Right cardiac atrium (tissue), 5 donors: ENCODE measurements at regions not wholly inside any gene's neighbourhood (a gene's known extent, or its start where the extent isn't known, plus 50 kb on each side); places are given as distances from the start of the nearest gene placed in this dataset.

Source experiments
- ATAC-seq, 2 donors: fragments of 200-7000 bp; cut with Tn5 transposase; one replicate each; pipeline versions ENCODE4 v1.8.0 to v1.9.1; 2020; ENCODE audit warnings: moderate library complexity in 2 of 2, mild to moderate bottlenecking in 1 of 2
- DNase-seq, 3 donors: peaks; one replicate each; pipeline ENCODE4 v3.0.0-alpha.2; 2020
- H3K27ac ChIP-seq: one replicate; pipeline ENCODE4 v1.5.1; 2013; ENCODE audit warnings: mild to moderate bottlenecking, low read length, control low read depth, moderate library complexity
- H3K27me3 ChIP-seq: one replicate; pipeline ENCODE4 v1.6.1; 2013; ENCODE audit not compliant: control insufficient read depth, insufficient read depth
- H3K4me1 ChIP-seq: one replicate; pipeline ENCODE4 v1.6.1; 2013; ENCODE audit warnings: low read length; ENCODE audit not compliant: control insufficient read depth, insufficient read depth
- H3K4me3 ChIP-seq: one replicate; pipeline ENCODE4 v1.5.1; 2013; ENCODE audit warnings: low read length, control low read depth
- H3K9me3 ChIP-seq: one replicate; pipeline ENCODE4 v1.6.1; 2013; ENCODE audit warnings: low read length; ENCODE audit not compliant: control insufficient read depth
- WGBS: extraction: QIAGEN DNeasy Blood & Tissue Kit; methylation state at CpG from one replicate; pipeline ENCODE4 v1.1.7; 2013; 5-methylcytosine and 5-hydroxymethylcytosine counted together
- intact Hi-C, 4 donors: fragments of 100-400 bp; cut with DNase I; formaldehyde crosslinking; loops; one replicate each; pipeline versions ENCODE4 v1.11.0 to v1.14.0; 2022 to 2023
- donor health status: healthy with polysubstance abuse.
- donor health status: DM: no; HTN: yes; CAD: no.
- donor health status: DM: no; HTN: no; CAD: no.
- donor health status: DM: no; HTN: yes; CAD: no; lungs with severe emphysema.
- donor health status: DM: yes; HTN: yes; CAD: no.

- 75% methylated on average over 16 of the region's 16 CpGs for WGBS
- peak in 1 of 2 donors; percentile 41 for ATAC-seq
These were observed 152.9 kb downstream of the SNX19 start for GRCh38 chr11:130763087-130763980.

GRCh38 chr11:130765406-130765805, 150.9 kb downstream of the SNX19 start:
- no peak for ATAC-seq
- Histone ChIP-seq H3K4me3 (no peak overlapping the region), H3K27ac (no peak overlapping the region), H3K9me3 (no peaks in the 10 kb centered on the region), H3K27me3 (no peaks in the 10 kb centered on the region), H3K4me1 (no peaks in the 10 kb centered on the region)
- 82% methylated on average over 8 of the region's 8 CpGs for WGBS
- DNase-seq: no peak
- intact Hi-C loops: no loop called here

More at GRCh38 chr11:130763087-130763980, 152.9 kb downstream of the SNX19 start:
- no peak overlapping the region for H3K27ac ChIP-seq
- no peaks in the 10 kb centered on the region for H3K9me3 ChIP-seq
- H3K27me3 ChIP-seq: no peaks in the 10 kb centered on the region
- H3K4me1 ChIP-seq: no peaks in the 10 kb centered on the region
- H3K4me3 ChIP-seq: no peak overlapping the region
- DNase-seq: peak in 1 of 3 donors; percentile 50
- intact Hi-C loops: no loop called here

- Histone ChIP-seq H3K27me3 (no peaks in the 10 kb centered on the region), H3K4me1 (no peaks in the 10 kb centered on the region), H3K4me3 (no peak overlapping the region), H3K27ac (no peak overlapping the region), H3K9me3 (no peaks in the 10 kb centered on the region)
- DNase-seq (no peak), ATAC-seq (no peak)
- WGBS: 70% methylated on average over 5 of the region's 5 CpGs
- intact Hi-C loops: no loop called here
These were observed 150.2 kb downstream of the SNX19 start for GRCh38 chr11:130765951-130766649.

- Histone ChIP-seq H3K4me1 (peaks cover 3% of the 10 kb centered on the region), H3K27ac (no peak overlapping the region), H3K4me3 (no peak overlapping the region), H3K9me3 (no peaks in the 10 kb centered on the region), H3K27me3 (no peaks in the 10 kb centered on the region)
- 72% methylated on average over 3 of the region's 3 CpGs for WGBS
- ATAC-seq (no peak), DNase-seq (no peak)
- intact Hi-C loops: no loop called here
These were observed 149.4 kb downstream of the SNX19 start for GRCh38 chr11:130766650-130767565.

GRCh38 chr11:130769782-130770535, 146.3 kb downstream of the SNX19 start:
- no peak overlapping the region for H3K4me3 ChIP-seq
- ATAC-seq: no peak
- no peak overlapping the region for H3K27ac ChIP-seq
- DNase-seq: no peak
- no peaks in the 10 kb centered on the region for H3K27me3 ChIP-seq
- peaks cover 3% of the 10 kb centered on the region for H3K4me1 ChIP-seq
- intact Hi-C loops: no loop called here
- H3K9me3 ChIP-seq: no peaks in the 10 kb centered on the region
- 88% methylated on average over 8 of the region's 8 CpGs for WGBS

- H3K4me1 ChIP-seq: peaks cover 3% of the 10 kb centered on the region
- ATAC-seq (no peak), DNase-seq (no peak)
- WGBS: 58% methylated on average over 7 of the region's 7 CpGs
- H3K4me3 ChIP-seq: no peak overlapping the region
- H3K27me3 ChIP-seq: no peaks in the 10 kb centered on the region
- intact Hi-C loops: no loop called here
- no peak overlapping the region for H3K27ac ChIP-seq
- H3K9me3 ChIP-seq: no peaks in the 10 kb centered on the region
These were observed 144.6 kb downstream of the SNX19 start for GRCh38 chr11:130771708-130772107.

- no peak overlapping the region for H3K4me3 ChIP-seq
- no peaks in the 10 kb centered on the region for H3K9me3 ChIP-seq
- no peak overlapping the region for H3K27ac ChIP-seq
- WGBS: 51% methylated on average over 6 of the region's 6 CpGs
- peak; percentile 39 to 40 for ATAC-seq
- H3K27me3 ChIP-seq: no peaks in the 10 kb centered on the region
- intact Hi-C loops: no loop called here
- no peak for DNase-seq
- peaks cover 3% of the 10 kb centered on the region for H3K4me1 ChIP-seq
These were observed 143.7 kb downstream of the SNX19 start for GRCh38 chr11:130772266-130773227.

GRCh38 chr11:130773244-130773820, 142.9 kb downstream of the SNX19 start:
- no peak for DNase-seq
- 78% methylated on average over 5 of the region's 5 CpGs for WGBS
- ATAC-seq: no peak
- Histone ChIP-seq H3K27ac (no peak overlapping the region), H3K4me3 (no peak overlapping the region), H3K27me3 (no peaks in the 10 kb centered on the region), H3K4me1 (peaks cover 3% of the 10 kb centered on the region), H3K9me3 (no peaks in the 10 kb centered on the region)
- intact Hi-C loops: no loop called here

GRCh38 chr11:130774703-130775102, 141.6 kb downstream of the SNX19 start:
- H3K27ac ChIP-seq: no peak overlapping the region
- H3K4me1 ChIP-seq: peaks cover 3% of the 10 kb centered on the region
- no peak overlapping the region for H3K4me3 ChIP-seq
- WGBS: 28% methylated on average over 3 of the region's 3 CpGs
- H3K27me3 ChIP-seq: no peaks in the 10 kb centered on the region
- intact Hi-C loops: no loop called here
- peak; percentile 53 to 75 for ATAC-seq
- DNase-seq: peak; percentile 26 to 64 (median 53)
- no peaks in the 10 kb centered on the region for H3K9me3 ChIP-seq
